RWPE2 (cell line): ENCODE measurements at regions not wholly inside any gene's neighbourhood (a gene's known extent, or its start where the extent isn't known, plus 50 kb on each side); places are given as distances from the start of the nearest gene placed in this dataset.

ENCODE experiments used
- ATAC-seq: fragments of 200-7000 bp; cut with Tn5 transposase; 3 replicates; pipeline ENCODE4 v1.9.1; 2021; ENCODE audit warnings: low read depth
- DNase-seq: peaks from one replicate; pipeline ENCODE4 v3.0.0-alpha.2; 2020; ENCODE audit warnings: low spot score
- H3K27ac ChIP-seq: fragments of 450-650 bp; 2 replicates; pipeline ENCODE4 v1.5.1; 2017; ENCODE audit warnings: mild to moderate bottlenecking; ENCODE audit not compliant: poor library complexity, severe bottlenecking
- H3K27me3 ChIP-seq: fragments of 250-450 bp; sonication (Bioruptor Pico); 2 replicates; pipeline ENCODE4 v1.5.1; 2021; ENCODE audit warnings: mild to moderate bottlenecking, moderate library complexity; ENCODE audit not compliant: insufficient read depth, poor library complexity, severe bottlenecking
- H3K36me3 ChIP-seq: fragments of 250-450 bp; sonication (Bioruptor Pico); 2 replicates; pipeline ENCODE4 v1.5.1; 2020; ENCODE audit warnings: low read depth, mild to moderate bottlenecking, moderate library complexity
- H3K4me1 ChIP-seq: fragments of 250-450 bp; sonication (Bioruptor Pico); 2 replicates; pipeline ENCODE4 v1.5.1; 2021; ENCODE audit warnings: mild to moderate bottlenecking, moderate library complexity; ENCODE audit not compliant: insufficient read depth, poor library complexity, severe bottlenecking
- H3K4me3 ChIP-seq: fragments of 250-450 bp; sonication (Bioruptor Pico); 2 replicates; pipeline ENCODE4 v1.5.1; 2021; ENCODE audit warnings: mild to moderate bottlenecking, moderate library complexity; ENCODE audit not compliant: severe bottlenecking
- H3K9me3 ChIP-seq: fragments of 250-450 bp; sonication (Bioruptor Pico); 2 replicates; pipeline ENCODE4 v1.5.1; 2021; ENCODE audit warnings: mild to moderate bottlenecking, moderate library complexity; ENCODE audit not compliant: severe bottlenecking
- CTCF ChIP-seq: fragments of 450-650 bp; IDR thresholded peaks from one replicate; pipeline ENCODE4 v1.5.1; 2017; ENCODE audit warnings: mild to moderate bottlenecking, moderate library complexity; ENCODE audit not compliant: poor library complexity, severe bottlenecking

- H3K9me3 ChIP-seq: no peaks in the 10 kb centered on the region
Measured at GRCh38 chr20:21601799-21602198, 87.9 kb upstream of the NKX2-2 start.

GRCh38 chr20:21586682-21587081, 72.8 kb upstream of the NKX2-2 start:
- no peak for TF ChIP-seq CTCF
- peaks cover 10% of the 10 kb centered on the region for H3K27me3 ChIP-seq

More at GRCh38 chr20:21601799-21602198, 87.9 kb upstream of the NKX2-2 start:
- no peaks in the 10 kb centered on the region for H3K4me1 ChIP-seq
- DNase-seq (no peak), ATAC-seq (no peak)
- H3K36me3 ChIP-seq: no peaks in the 10 kb centered on the region
- H3K4me3 ChIP-seq: no peak overlapping the region
- TF ChIP-seq CTCF: no peak
- H3K27me3 ChIP-seq: peaks cover 4% of the 10 kb centered on the region
- H3K27ac ChIP-seq: no peak overlapping the region

GRCh38 chr20:21583486-21584168, 69.8 kb upstream of the NKX2-2 start:
- Histone ChIP-seq H3K27me3 (peaks cover 36% of the 10 kb centered on the region), H3K27ac (no peak overlapping the region), H3K4me3 (no peak overlapping the region), H3K4me1 (no peaks in the 10 kb centered on the region), H3K36me3 (no peaks in the 10 kb centered on the region), H3K9me3 (no peaks in the 10 kb centered on the region)
- ATAC-seq (no peak), DNase-seq (no peak)
- TF ChIP-seq CTCF: no peak

More at GRCh38 chr20:21586682-21587081, 72.8 kb upstream of the NKX2-2 start:
- no peak overlapping the region for H3K4me3 ChIP-seq
- no peaks in the 10 kb centered on the region for H3K4me1 ChIP-seq
- H3K36me3 ChIP-seq: no peaks in the 10 kb centered on the region
- H3K27ac ChIP-seq: no peak overlapping the region
- no peak for DNase-seq
- ATAC-seq: no peak
- no peaks in the 10 kb centered on the region for H3K9me3 ChIP-seq

GRCh38 chr20:21577551-21577950, 63.7 kb upstream of the NKX2-2 start:
- no peak overlapping the region for H3K27ac ChIP-seq
- H3K36me3 ChIP-seq: no peaks in the 10 kb centered on the region
- no peaks in the 10 kb centered on the region for H3K4me1 ChIP-seq
- H3K4me3 ChIP-seq: no peak overlapping the region
- DNase-seq (no peak), ATAC-seq (no peak)
- TF ChIP-seq CTCF: no peak
- no peaks in the 10 kb centered on the region for H3K9me3 ChIP-seq
- H3K27me3 ChIP-seq: peaks cover 35% of the 10 kb centered on the region
